ENCODE measurements at regions not wholly inside any gene's neighbourhood (a gene's known extent, or its start where the extent isn't known, plus 50 kb on each side); places are given as distances from the start of the nearest gene placed in this dataset.
A peak's percentile ranks its signal among the peaks of the same experiment; 100 is the strongest.

DNA sequence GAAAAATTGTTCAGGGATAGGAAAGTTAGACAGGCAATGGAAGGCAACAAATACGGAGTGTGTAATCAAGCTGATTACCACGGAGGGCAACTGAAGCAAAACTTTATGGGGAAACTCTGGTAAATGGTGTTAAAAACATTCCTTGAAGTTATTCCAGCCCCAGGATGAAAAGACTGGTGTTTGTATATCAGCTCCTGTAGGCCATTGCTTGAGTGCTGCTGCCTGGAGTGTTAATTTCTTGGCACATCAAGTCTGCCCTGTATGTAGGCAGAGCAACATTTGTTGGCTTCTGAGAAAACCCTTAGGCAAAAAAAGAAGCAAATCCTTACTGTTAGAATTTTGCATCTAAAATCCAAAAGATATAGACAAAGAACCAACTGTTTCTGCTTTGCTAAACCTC lies 686.5 kb upstream of the ACO1 start:
- DNase-seq: no peak

- DNase-seq: no peak
These were observed 684.6 kb upstream of the ACO1 start for GRCh38 chr9:31699836-31700235.

DNA sequence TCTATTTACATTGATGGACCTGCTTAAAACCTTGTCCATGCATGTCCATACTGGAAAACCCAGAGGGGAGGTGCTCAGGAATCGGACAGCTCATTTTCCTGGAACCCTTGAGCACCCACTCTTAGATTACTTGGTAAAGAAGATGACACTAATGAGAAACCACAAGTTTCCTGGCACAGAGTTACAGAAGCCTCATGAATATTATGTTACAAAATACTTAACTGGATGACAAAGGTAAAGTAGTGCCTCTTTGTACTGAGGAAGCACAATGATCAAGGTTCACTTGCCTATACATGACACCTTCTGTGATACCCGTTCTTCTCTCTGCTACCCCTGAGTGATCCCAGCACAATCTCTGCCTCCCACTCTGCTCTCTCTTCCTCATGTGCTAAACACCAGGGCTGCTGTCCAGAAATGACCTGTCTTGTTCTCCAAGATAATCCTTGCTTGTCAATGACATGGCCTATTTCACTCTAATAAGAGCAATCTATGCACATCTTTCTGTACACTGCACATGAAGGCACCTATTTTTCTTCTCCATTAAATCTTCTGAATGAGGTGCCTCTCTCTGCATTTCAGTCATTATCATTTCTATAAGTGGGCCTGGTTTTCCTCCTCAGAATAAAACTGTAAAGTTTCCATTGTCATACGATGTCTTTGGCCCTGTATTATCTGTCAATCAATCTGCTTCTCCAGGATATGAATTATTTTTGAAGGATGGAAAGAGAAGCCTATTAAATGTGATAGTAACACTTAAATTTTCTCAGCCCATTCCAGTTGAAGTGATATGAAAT lies 684.0 kb upstream of the ACO1 start:
- no peak for DNase-seq

- no peak for DNase-seq
These were observed 681.5 kb upstream of the ACO1 start for GRCh38 chr9:31702957-31703356.

DNA sequence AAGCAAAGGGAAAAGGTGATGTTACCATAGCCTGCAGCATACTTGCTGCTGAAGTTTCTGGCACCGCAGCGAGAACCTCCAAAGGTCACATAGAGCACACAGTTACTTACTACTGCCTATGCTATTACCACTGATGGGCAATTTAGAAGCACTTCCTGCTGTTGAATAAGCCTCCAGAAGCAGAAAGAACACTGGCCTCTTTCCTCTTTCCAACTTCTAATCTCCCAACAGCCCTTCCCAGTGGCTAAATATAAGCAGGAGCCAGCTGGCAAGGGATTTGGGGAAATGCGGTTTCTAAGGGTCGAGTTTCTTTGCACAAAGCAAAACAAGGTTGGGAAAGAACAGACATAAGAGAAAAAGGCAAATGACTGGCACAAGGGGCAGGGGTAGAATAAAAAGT lies 669.2 kb upstream of the ACO1 start:
- DNase-seq: peak; percentile 88

DNA sequence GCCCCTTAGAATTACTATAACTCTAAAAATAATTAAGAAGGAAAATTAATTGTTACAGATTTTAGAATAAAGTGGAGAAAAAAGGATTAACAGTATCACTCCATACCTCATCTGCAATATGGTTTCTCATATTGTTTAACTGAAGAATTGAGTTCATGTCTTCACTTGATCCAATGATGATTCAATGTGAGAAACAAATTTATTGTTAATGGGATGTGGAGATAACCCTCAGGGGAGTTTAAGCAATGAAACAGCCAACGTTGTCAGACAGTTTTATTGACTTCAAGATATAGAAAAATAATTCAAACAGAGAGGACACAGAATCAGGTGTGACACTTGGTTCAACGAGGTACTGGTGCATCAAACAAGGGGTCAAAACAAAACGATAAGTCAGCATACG lies 665.2 kb upstream of the ACO1 start:
- no peak for DNase-seq

GRCh38 chr9:31730398-31730797 lies 654.0 kb upstream of the ACO1 start:
- no peak for DNase-seq

DNA sequence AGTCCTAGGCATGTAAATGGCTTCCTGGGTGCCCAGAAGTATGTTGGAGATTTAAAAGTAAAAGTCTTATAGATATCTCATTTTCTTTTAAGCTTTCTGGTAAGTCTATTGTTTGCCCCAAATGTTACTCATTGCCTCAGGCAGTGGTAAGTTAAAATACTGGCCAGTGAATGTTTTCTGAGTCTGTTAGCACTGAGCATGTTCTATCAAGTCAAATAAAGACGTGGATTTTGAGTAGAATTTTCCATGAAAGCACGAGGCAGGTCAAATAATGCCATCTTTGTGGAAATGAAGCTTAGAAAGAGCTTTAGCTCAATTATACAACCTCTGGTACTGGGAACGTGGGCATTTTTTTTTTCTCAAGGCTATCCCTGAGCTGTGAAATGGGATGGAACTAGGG lies 651.3 kb upstream of the ACO1 start:
- DNase-seq: no peak

GRCh38 chr9:31736581-31737179 lies 647.8 kb upstream of the ACO1 start:
- DNase-seq: no peak

DNA sequence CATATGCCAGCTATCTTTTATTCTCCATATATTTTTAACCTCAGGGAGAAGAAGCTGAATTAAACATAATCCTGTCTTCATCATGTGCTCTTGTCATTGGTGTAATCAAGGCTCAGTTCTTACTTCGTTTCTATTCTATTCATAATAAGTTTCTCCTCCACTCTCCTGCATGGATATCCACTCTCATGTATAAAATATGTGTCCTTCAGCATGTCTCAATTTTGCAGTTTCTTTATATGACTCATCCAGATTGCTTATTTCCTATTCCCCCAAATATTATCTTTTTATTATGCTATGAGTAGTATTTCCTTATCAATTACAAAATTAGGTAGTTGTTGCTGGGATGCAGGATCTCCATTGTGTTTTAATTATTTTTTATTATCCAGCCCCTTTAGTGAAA lies 643.7 kb upstream of the ACO1 start:
- DNase-seq: no peak

DNA sequence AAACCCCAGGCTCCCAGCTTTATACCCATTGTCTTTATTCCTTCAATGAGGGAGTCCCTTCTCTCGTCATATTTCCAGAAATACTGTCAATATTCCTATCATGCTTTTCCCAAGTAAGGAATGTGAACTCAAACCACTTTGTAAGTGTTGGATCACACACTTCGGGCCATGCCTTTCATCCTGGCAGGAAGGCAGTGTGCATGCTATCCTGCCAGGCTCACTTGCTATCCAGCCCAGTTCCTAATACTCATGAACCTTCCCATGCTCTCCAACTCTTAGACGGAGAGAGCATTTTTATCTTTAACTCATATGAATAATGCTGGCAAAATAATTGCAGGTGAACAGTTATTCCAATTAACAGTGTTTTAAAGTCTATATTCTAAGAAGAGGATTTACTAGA lies 639.9 kb upstream of the ACO1 start:
- no peak for DNase-seq

DNA sequence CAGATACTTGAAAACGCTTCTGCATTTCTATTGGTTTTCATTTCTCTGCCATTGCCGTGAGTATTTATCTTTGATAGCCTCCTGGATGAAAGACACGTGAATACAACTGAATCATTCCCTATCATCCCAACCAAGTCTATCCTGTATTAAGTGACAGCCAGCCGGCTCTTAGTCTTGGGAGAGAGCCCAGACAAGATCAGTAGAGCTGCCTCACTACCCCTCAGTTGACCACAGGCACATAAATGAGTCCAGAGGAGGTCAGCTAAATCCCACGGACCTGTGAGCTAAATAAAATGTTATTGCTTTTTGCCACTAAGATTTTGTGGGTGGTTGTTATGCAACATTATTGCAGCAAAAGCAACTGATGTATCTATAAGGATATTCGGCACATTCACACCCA lies 639.0 kb upstream of the ACO1 start:
- DNase-seq: no peak

- no peak for DNase-seq
These were observed 638.6 kb upstream of the ACO1 start for GRCh38 chr9:31745886-31746285.

DNA sequence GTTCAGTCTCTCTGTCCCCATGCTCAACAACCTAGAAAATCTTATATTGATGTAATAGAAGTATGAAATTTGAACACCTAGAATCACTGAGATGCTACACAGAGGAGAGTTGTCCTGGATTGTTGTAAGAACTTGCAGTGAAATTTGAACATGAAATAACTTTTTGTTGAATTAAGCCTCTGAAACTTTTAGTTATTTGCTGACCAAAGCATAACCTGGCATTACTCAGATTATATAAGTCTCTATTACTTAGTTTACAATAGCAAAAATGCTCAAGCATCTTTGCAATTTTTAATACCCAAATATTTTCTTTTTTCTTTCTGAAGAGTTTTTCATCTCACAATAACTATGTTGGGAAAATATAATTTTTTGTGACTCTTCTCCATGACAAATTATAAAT lies 630.7 kb upstream of the ACO1 start:
- no peak for DNase-seq

DNA sequence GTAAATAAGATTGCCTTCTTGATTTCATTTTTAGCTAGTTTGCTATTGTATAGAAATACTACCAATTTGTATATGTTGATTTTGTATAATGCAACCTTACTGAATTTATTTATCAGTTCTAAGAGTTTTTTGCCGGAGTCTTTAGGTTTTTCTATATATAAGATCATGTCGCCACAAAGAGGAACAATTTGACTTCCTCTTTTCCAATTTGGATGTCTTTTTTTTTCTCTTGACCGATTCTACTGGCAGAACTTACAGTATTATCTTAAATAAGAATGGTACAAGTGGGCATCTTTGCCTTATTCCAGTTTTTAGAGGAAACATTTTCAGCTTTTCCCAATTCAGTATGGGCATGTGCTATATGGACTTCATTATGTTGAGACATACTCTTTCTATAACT lies 624.7 kb upstream of the ACO1 start:
- DNase-seq: no peak

DNA sequence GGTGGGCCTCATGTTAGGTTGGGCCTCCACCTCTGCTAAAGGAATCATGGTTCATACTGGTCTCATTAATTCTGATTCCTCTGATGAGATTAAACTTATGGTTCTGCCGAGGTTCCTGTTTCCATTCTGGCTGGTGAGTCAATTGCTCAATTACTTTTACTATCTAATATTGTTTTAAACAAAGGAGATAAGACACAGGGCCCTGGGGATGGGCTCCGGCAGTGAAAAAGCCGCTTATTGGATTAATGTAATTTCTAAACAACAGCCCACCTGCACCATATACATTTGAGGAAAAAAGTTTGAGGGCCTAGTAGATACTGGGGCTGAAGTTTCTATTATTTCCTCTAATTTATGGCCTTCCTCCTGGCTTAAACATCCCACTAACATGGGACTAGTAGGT lies 610.4 kb upstream of the ACO1 start:
- peak; percentile 84 for DNase-seq

DNA sequence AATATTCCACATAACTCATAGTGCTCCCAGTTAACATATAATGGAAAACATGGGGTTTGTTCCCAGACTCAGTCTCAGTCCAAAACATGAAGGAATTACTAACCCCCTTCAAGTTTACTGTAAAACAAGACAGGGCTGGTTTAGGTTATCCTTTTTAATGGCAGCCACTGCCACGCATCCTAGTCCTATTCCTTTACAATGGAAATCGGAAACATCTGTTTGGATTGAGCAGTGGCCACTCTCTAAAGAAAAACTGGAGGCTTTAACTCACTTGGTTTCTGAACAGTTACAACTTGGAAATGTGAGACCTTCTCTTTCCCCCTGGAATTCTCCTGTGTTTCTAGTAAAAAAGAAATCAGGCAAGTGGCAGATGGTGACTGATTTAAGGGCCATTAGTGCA lies 609.9 kb upstream of the ACO1 start:
- DNase-seq: peak; percentile 84

DNA sequence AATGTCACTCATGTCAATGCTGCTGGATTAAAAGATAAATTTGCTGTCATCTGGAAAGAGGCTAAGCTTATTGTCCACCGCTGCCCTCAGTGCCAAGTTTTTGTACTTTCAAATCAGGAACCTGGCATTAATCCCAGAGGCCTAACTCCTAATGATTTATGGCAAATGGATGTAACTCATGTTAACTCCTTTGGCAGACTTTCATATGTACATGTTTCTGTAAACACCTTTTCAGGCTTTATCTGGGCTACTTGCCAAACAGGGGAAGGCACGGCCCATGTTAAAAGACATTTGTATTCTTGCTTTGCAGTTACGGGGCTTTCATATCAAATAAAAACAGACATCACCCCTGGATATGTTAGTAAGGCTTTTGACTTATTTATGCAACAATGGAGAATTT lies 608.0 kb upstream of the ACO1 start:
- peak; percentile 87 for DNase-seq

DNA sequence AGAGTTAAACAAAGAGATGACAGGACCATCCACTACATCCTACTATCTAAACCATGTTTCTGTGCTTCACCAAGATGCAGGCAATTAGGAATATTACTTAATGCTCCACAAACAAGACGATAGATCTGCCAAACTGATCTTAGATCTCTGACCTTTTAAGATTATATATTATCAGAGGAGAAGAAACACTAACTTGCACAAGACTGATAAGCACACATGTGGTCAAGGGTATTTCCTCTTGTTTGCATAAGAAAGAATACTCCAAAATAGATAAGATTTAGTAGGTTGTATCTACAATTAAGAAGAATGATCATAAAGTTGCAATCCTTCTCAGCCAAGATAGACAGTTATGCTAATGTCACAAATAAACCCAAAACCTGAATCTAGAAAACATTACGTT lies 601.0 kb upstream of the ACO1 start:
- no peak for DNase-seq

DNA sequence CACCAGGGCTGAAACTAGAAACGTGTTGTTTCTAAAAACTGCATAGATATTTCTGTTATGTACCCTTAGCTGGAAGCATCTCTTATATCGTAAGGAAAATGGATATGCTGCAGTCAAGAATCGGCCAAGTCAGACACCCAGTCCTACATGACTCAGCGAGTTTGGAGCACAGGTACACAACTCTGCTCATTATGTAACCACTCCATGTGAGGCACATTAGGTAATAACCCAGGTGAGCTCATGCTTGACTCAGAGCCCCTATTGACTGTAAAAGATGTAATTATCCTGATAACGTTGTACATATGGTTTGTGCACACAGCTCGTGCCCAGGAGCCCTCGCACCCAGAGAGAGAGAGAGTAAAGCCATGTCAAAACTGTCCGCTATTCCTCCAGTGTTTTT lies 593.7 kb upstream of the ACO1 start:
- peak; percentile 1 for DNase-seq

GRCh38 chr9:31799953-31800609 lies 584.4 kb upstream of the ACO1 start:
- peak; percentile 88 for DNase-seq

DNA sequence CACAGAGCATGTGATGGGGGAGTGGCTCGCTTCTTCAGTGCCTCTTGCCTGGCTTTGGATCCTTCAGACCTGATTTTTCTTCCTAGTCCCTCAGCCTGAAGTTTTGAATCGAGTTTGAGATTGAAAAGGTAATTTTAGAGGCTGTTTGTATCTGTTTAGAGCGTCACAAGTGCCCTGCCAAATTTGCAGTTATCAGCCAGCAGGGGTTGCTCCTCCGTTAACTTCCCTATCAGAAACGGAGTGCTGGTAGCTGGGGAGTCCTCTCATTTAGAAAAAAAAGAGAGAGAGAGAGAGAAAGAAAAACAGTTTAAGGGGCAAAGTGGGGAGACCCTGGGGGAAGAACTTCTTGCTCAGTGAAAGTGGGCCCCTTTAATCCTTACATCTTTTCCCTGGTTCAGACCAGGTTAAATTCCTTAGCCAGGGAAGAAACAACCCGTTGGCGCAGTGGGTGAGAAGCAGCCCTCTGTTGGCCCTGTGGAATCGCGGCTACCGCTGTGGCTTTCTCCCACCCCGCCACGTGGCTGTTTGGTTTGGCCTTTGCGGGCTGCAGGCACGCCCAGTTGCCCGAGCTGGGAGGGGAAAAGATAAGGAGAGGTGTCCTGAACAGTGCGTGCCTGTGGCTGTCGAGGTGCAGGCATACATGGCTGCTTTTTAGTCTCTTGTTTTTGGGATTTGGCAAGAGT lies 576.7 kb upstream of the ACO1 start:
- peak; percentile 12 for DNase-seq

DNA sequence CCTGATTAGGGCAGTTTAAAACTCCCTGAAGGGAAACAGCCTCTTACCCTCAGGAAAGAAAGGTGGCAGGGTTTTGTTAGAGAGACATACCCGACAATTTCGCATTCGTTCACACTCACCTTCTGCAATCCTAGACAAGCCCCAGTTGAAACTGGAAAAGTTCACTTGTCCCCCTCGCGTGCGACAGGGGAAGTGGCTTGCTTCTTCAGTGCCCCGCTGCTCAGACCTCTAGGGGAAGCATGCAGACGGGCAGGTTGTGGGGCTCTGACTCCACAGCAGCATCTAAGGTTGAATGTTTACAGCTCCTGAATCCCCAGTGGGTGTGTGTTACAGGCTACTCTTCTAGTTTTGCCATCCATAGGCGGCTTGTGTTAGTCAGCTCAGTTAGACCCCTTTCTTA lies 575.7 kb upstream of the ACO1 start:
- DNase-seq: no peak

DNA sequence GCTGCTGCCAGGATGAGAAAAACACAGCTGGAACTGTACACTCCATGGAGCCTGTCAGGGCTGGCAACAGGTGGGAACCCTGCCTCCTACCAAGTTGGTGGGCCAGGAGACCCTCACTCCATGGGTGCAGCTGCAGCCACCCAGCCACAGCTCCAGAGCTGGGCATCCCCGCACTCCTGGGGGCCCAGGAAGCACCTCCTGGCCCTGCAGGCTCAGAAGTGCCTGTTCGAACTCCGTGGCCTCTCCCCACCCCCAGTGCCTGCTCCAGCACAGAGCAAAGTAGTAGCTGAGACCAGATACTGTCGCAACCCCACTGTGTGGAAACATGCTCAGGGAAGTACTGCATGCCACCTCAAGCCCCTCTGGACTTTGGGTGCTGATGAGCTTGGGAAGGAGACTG lies 564.0 kb upstream of the ACO1 start:
- no peak for DNase-seq

Measured in NCI-H82 (cell line).